ENCODE measurements at regions not wholly inside any gene's neighbourhood (a gene's known extent, or its start where the extent isn't known, plus 50 kb on each side); places are given as distances from the start of the nearest gene placed in this dataset.

- H3K9me3 ChIP-seq (ENCODE audit: control insufficient read depth, insufficient read depth, low read length), result no peaks in the 10 kb centered on the region
- no peak overlapping the region for H3K4me3 ChIP-seq (ENCODE audit: low read depth, low read length)
- H3K27me3 ChIP-seq (ENCODE audit: control insufficient read depth, insufficient read depth, low read length), result peaks cover 22% of the 10 kb centered on the region
- CTCF ChIA-PET, result interaction anchor here (0.5 to 2.8 kb wide), 15 partner anchors 9 to 990 kb away, joined by 3 to 26 read pairs (median 5); no protein-coding TSS in a partner anchor
- POLR2A ChIA-PET, result interaction anchor here (0.6 to 0.8 kb wide), 2 partner anchors 368 to 1011 kb away, joined by 3 to 4 read pairs; no protein-coding TSS in a partner anchor
- no peak for TF ChIP-seq CTCF (IDR thresholded peaks at IDR 0.05; ENCODE audit: low read depth, low read length)
- no peak overlapping the region for H3K27ac ChIP-seq (ENCODE audit: low read depth, low read length)
- no peak for DNase-seq (ENCODE audit: low read depth, low spot score)
Measured at GRCh38 chr15:70466305-70466704, 297.1 kb downstream of the UACA start.

- POLR2A ChIA-PET, result no interaction called here
- CTCF ChIA-PET, result interaction anchor here (0.7 to 2.8 kb wide), 11 partner anchors 9 to 990 kb away, joined by 3 to 26 read pairs (median 5); no protein-coding TSS in a partner anchor
Measured at GRCh38 chr15:70465812-70466211, 297.5 kb downstream of the UACA start.

GRCh38 chr15:70463453-70463834, 299.9 kb downstream of the UACA start:
- H3K27me3 ChIP-seq (ENCODE audit: control insufficient read depth, insufficient read depth, low read length), result peaks cover 5% of the 10 kb centered on the region
- no peak for DNase-seq (ENCODE audit: low read depth, low spot score)
- no peak overlapping the region for H3K4me3 ChIP-seq (ENCODE audit: low read depth, low read length)
- CTCF ChIA-PET, result no interaction called here
- no peak for TF ChIP-seq CTCF (IDR thresholded peaks at IDR 0.05; ENCODE audit: low read depth, low read length)
- H3K9me3 ChIP-seq (ENCODE audit: control insufficient read depth, insufficient read depth, low read length), result peaks cover 7% of the 10 kb centered on the region
- no peak overlapping the region for H3K27ac ChIP-seq (ENCODE audit: low read depth, low read length)
- POLR2A ChIA-PET, result no interaction called here

More at GRCh38 chr15:70465812-70466211, 297.5 kb downstream of the UACA start:
- DNase-seq (ENCODE audit: low read depth, low spot score), result no peak
- Histone ChIP-seq H3K4me3 (ENCODE audit: low read depth, low read length) (no peak overlapping the region), H3K9me3 (ENCODE audit: control insufficient read depth, insufficient read depth, low read length) (no peaks in the 10 kb centered on the region), H3K27ac (ENCODE audit: low read depth, low read length) (no peak overlapping the region), H3K27me3 (ENCODE audit: control insufficient read depth, insufficient read depth, low read length) (peaks cover 20% of the 10 kb centered on the region)
- no peak for TF ChIP-seq CTCF (IDR thresholded peaks at IDR 0.05; ENCODE audit: low read depth, low read length)

- Histone ChIP-seq H3K9me3 (ENCODE audit: control insufficient read depth, insufficient read depth, low read length) (peaks cover 7% of the 10 kb centered on the region), H3K4me3 (ENCODE audit: low read depth, low read length) (no peak overlapping the region), H3K27me3 (ENCODE audit: control insufficient read depth, insufficient read depth, low read length) (peaks cover 5% of the 10 kb centered on the region), H3K27ac (ENCODE audit: low read depth, low read length) (no peak overlapping the region)
- no peak for TF ChIP-seq CTCF (IDR thresholded peaks at IDR 0.05; ENCODE audit: low read depth, low read length)
- ChIA-PET POLR2A (no interaction called here), CTCF (no interaction called here)
- no peak for DNase-seq (ENCODE audit: low read depth, low spot score)
Measured at GRCh38 chr15:70461992-70462391, 301.4 kb downstream of the UACA start.

- H3K4me3 ChIP-seq (ENCODE audit: low read depth, low read length), result no peak overlapping the region
- H3K9me3 ChIP-seq (ENCODE audit: control insufficient read depth, insufficient read depth, low read length), result peaks cover 7% of the 10 kb centered on the region
- CTCF ChIA-PET, result no interaction called here
- POLR2A ChIA-PET, result no interaction called here
- H3K27ac ChIP-seq (ENCODE audit: low read depth, low read length), result no peak overlapping the region
- DNase-seq (ENCODE audit: low read depth, low spot score), result no peak
- no peak for TF ChIP-seq CTCF (IDR thresholded peaks at IDR 0.05; ENCODE audit: low read depth, low read length)
- peaks cover 8% of the 10 kb centered on the region for H3K27me3 ChIP-seq (ENCODE audit: control insufficient read depth, insufficient read depth, low read length)
Measured at GRCh38 chr15:70461017-70461416, 302.3 kb downstream of the UACA start.

Data from AG04450 (cell line).